Neural cell (in vitro differentiated cells): ENCODE measurements at regions not wholly inside any gene's neighbourhood (a gene's known extent, or its start where the extent isn't known, plus 50 kb on each side); places are given as distances from the start of the nearest gene placed in this dataset.

ENCODE experiments used
- H2AFZ ChIP-seq: fragments of 200-600, 300-800 bp; sonication (generic), shearing (Covaris generic); 2 replicates; pipeline ENCODE4 v1.6.0; 2014; ENCODE audit warnings: low read depth, mild to moderate bottlenecking, antibody characterized with exemption, low read length, moderate library complexity
- H3F3A ChIP-seq: fragments of 200-600 bp; shearing (Covaris generic); 2 replicates; pipeline ENCODE4 v1.6.1; 2016; ENCODE audit warnings: mild to moderate bottlenecking, moderate library complexity, mixed read lengths, antibody characterized with exemption, low read length; ENCODE audit not compliant: insufficient read depth, poor library complexity, severe bottlenecking
- H3K27ac ChIP-seq: fragments of 200-600, 300-800 bp; sonication (generic), shearing (Covaris generic); 2 replicates; pipeline ENCODE4 v1.5.1; 2014; ENCODE audit warnings: mild to moderate bottlenecking, low read length, moderate library complexity
- H3K27me3 ChIP-seq: fragments of 300-800, 200-600 bp; sonication (generic), shearing (Covaris generic); 2 replicates; pipeline ENCODE4 v1.6.0; 2014; ENCODE audit warnings: mild to moderate bottlenecking, low read depth, low read length, moderate library complexity; ENCODE audit not compliant: insufficient read depth
- H3K36me3 ChIP-seq: fragments of 300-800, 200-600 bp; sonication (generic), shearing (Covaris generic); 2 replicates; pipeline ENCODE4 v1.5.1; 2014; ENCODE audit warnings: mild to moderate bottlenecking, antibody characterized with exemption, low read length, moderate library complexity; ENCODE audit not compliant: insufficient read depth
- H3K4me2 ChIP-seq: fragments of 300-800, 200-600 bp; sonication (generic), shearing (Covaris generic); 2 replicates; pipeline ENCODE4 v1.6.0; 2014; ENCODE audit warnings: mild to moderate bottlenecking, low read length
- H3K4me3 ChIP-seq: fragments of 300-800, 200-600 bp; sonication (generic), shearing (Covaris generic); 2 replicates; pipeline ENCODE4 v1.5.1; 2014; ENCODE audit warnings: mild to moderate bottlenecking, low read length, moderate library complexity
- H3K79me2 ChIP-seq: fragments of 200-600 bp; shearing (Covaris generic); replicated peaks from 2 replicates; pipeline ENCODE4 v1.6.0; 2014; ENCODE audit warnings: mild to moderate bottlenecking, low read length, moderate library complexity; ENCODE audit not compliant: insufficient read depth
- H3K9ac ChIP-seq: fragments of 300-800, 200-600 bp; sonication (generic), shearing (Covaris generic); 2 replicates; pipeline ENCODE4 v1.6.1; 2016; ENCODE audit warnings: mild to moderate bottlenecking, low read length, mixed read lengths
- H3K9me2 ChIP-seq: fragments of 200-600 bp; shearing (Covaris generic); 2 replicates; pipeline ENCODE4 v1.6.1; 2016; ENCODE audit warnings: mild to moderate bottlenecking, low read length, mixed read lengths; ENCODE audit not compliant: insufficient read depth
- H3K9me3 ChIP-seq: fragments of 200-600, 300-800 bp; sonication (generic), shearing (Covaris generic); 2 replicates; pipeline ENCODE4 v1.6.1; 2016; ENCODE audit warnings: mild to moderate bottlenecking, mixed run types, low read length, moderate library complexity, mixed read lengths
- H4K20me1 ChIP-seq: fragments of 200-600 bp; shearing (Covaris generic); 2 replicates; pipeline ENCODE4 v1.6.1; 2016; ENCODE audit warnings: mild to moderate bottlenecking, mixed run types; ENCODE audit not compliant: insufficient read depth
- CTCF ChIP-seq: fragments of 450-650 bp; IDR thresholded peaks from 2 replicates; pipeline ENCODE4 v1.5.1; 2014; ENCODE audit warnings: antibody characterized with exemption, mild to moderate bottlenecking, moderate library complexity; ENCODE audit not compliant: poor library complexity, severe bottlenecking
- EP300 ChIP-seq: fragments of 450-650 bp; conservative IDR thresholded peaks from 2 replicates; pipeline ENCODE4 v1.6.1; 2014; ENCODE audit warnings: antibody characterized with exemption, mild to moderate bottlenecking, moderate library complexity; ENCODE audit not compliant: poor library complexity, severe bottlenecking
- EZH2 ChIP-seq: fragments of 200-600, 300-800 bp; shearing (Covaris generic), sonication (generic); IDR thresholded peaks from 2 replicates; pipeline ENCODE4 v1.6.1; 2014; ENCODE audit warnings: antibody characterized with exemption, low read length, borderline replicate concordance, mild to moderate bottlenecking; ENCODE audit not compliant: insufficient read depth, poor library complexity, severe bottlenecking
- MXI1 ChIP-seq: fragments of 450-650 bp; conservative IDR thresholded peaks from 2 replicates; pipeline ENCODE4 v1.6.1; 2014; ENCODE audit warnings: antibody characterized with exemption, mild to moderate bottlenecking; ENCODE audit not compliant: poor library complexity, severe bottlenecking
- POLR2AphosphoS5 ChIP-seq: IDR thresholded peaks from 2 replicates; pipeline ENCODE4 v1.6.1; 2012
- RAD21 ChIP-seq: fragments of 450-650 bp; conservative IDR thresholded peaks from 2 replicates; pipeline ENCODE4 v1.6.1; 2014; ENCODE audit warnings: antibody characterized with exemption, mild to moderate bottlenecking, moderate library complexity
- SMC3 ChIP-seq: fragments of 450-650 bp; conservative IDR thresholded peaks from 2 replicates; pipeline ENCODE4 v1.6.1; 2014; ENCODE audit warnings: antibody characterized with exemption, mild to moderate bottlenecking, moderate library complexity; ENCODE audit not compliant: poor library complexity
- TAF1 ChIP-seq: IDR thresholded peaks from 2 replicates; pipeline ENCODE4 v1.6.1; 2012; ENCODE audit warnings: low read depth
- TF ChIP-seq, protein P1 (sequence below): IDR thresholded peaks from 2 replicates; pipeline ENCODE4 v1.6.1; 2012; ENCODE audit warnings: borderline replicate concordance

DNA sequence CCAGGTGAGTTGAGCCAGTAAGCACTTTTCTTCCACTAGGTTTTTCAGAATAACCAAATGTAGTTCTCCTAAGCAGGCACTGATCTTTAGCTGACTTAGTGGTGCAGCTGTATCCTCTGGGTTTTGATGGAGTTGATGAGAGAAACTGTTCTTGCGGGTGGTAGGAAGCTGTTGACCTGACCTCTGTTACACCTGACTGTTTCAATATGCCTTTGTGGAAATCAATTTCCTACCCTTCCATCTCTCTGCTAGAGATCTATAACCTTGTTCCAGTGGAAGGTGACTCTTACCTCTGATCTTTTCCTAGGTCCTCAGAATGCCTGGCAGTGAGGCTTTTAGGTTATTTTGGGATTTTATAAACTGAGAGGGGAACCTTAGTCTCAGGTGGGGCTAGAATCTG, 51.6 kb upstream of the MACF1 start:
- Histone ChIP-seq H3K27me3 (no peaks in the 10 kb centered on the region), H3K9me2 (no peaks in the 10 kb centered on the region), H2AFZ (no peak overlapping the region), H3K79me2 (peaks cover 44% of the 10 kb centered on the region), H3K36me3 (no peaks in the 10 kb centered on the region), H3K9me3 (no peaks in the 10 kb centered on the region), H3F3A (peaks cover 6% of the 10 kb centered on the region), H3K4me3 (no peak overlapping the region), H4K20me1 (no peaks in the 10 kb centered on the region), H3K4me2 (no peak overlapping the region), H3K27ac (no peak overlapping the region), H3K9ac (no peak overlapping the region)
- TF ChIP-seq EP300 (no peak), SMC3 (no peak), TAF1 (no peak), CTCF (no peak), POLR2AphosphoS5 (no peak), RAD21 (no peak), MXI1 (no peak), EZH2 (no peak)
- TF ChIP-seq, protein P1, sequence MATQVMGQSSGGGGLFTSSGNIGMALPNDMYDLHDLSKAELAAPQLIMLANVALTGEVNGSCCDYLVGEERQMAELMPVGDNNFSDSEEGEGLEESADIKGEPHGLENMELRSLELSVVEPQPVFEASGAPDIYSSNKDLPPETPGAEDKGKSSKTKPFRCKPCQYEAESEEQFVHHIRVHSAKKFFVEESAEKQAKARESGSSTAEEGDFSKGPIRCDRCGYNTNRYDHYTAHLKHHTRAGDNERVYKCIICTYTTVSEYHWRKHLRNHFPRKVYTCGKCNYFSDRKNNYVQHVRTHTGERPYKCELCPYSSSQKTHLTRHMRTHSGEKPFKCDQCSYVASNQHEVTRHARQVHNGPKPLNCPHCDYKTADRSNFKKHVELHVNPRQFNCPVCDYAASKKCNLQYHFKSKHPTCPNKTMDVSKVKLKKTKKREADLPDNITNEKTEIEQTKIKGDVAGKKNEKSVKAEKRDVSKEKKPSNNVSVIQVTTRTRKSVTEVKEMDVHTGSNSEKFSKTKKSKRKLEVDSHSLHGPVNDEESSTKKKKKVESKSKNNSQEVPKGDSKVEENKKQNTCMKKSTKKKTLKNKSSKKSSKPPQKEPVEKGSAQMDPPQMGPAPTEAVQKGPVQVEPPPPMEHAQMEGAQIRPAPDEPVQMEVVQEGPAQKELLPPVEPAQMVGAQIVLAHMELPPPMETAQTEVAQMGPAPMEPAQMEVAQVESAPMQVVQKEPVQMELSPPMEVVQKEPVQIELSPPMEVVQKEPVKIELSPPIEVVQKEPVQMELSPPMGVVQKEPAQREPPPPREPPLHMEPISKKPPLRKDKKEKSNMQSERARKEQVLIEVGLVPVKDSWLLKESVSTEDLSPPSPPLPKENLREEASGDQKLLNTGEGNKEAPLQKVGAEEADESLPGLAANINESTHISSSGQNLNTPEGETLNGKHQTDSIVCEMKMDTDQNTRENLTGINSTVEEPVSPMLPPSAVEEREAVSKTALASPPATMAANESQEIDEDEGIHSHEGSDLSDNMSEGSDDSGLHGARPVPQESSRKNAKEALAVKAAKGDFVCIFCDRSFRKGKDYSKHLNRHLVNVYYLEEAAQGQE: no peak

DNA sequence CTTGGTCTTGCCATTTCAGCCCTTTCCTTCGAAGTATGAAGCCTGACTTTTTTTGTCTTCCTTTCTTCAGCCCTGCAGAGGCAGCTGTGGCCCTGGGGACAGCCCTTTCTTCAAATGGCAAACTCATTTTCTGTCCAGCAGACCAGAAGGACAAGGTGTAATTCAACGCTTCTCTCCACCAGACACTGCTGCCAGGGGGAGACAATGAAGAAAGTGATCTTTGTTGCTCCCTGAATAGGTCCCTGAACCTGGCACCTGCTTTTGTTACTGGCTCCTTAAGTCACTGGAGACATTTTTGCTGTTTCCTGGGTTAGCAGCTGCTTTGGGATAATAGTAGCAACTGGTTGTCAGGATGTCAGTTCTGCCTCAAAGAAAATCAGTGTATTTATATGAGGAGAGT, 50.8 kb upstream of the MACF1 start:
- H2AFZ ChIP-seq: no peak overlapping the region
- H3K4me2 ChIP-seq: no peak overlapping the region
- no peak overlapping the region for H3K27ac ChIP-seq
- peaks cover 50% of the 10 kb centered on the region for H3K79me2 ChIP-seq
- H3K27me3 ChIP-seq: no peaks in the 10 kb centered on the region
- H3K9ac ChIP-seq: no peak overlapping the region
- no peak for TF ChIP-seq CTCF
- TF ChIP-seq MXI1: no peak
- no peak for TF ChIP-seq POLR2AphosphoS5
- H3K9me3 ChIP-seq: no peaks in the 10 kb centered on the region
- no peaks in the 10 kb centered on the region for H4K20me1 ChIP-seq
- H3K36me3 ChIP-seq: no peaks in the 10 kb centered on the region
- no peak overlapping the region for H3K4me3 ChIP-seq
- H3K9me2 ChIP-seq: no peaks in the 10 kb centered on the region
- H3F3A ChIP-seq: peaks cover 3% of the 10 kb centered on the region
